ENCODE measurements at regions not wholly inside any gene's neighbourhood (a gene's known extent, or its start where the extent isn't known, plus 50 kb on each side); places are given as distances from the start of the nearest gene placed in this dataset.
"Not testable (repeated sequence)": the region's sequence is repeated elsewhere in the genome, so short reads cannot be mapped to it uniquely, and the experiment has no call there.

DNA sequence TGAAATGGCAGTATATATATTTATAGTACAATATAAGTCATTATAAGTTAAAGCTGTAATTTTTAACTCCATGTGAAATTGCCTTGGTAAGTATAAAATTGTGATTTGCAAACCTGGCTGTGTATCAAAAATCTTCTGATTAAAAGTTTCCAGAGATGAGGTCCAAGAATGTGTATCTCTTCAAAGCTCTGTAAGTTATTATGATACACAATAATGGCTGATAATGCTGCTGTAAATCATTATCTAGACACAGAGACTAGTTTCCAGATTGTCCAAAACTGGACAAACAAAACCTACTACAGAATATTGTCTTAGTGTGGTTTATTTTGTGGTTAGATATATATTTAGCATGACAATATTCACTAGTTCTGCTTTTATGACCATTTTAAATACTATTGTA, 514.8 kb downstream of the SLC6A15 start:
- H3K36me3 ChIP-seq (ENCODE audit: low read depth, missing control alignments), result no peaks in the 10 kb centered on the region
- no peak for DNase-seq
- H3K9me3 ChIP-seq, result no peaks in the 10 kb centered on the region
- no peaks in the 10 kb centered on the region for H3K27me3 ChIP-seq
- intact Hi-C loops (cut with DNase I; ENCODE audit: low total_unique reads), result no loop called here
- H3K4me1 ChIP-seq, result no peaks in the 10 kb centered on the region
- TF ChIP-seq CTCF (IDR thresholded peaks at IDR 0.05) (no peak), POLR2A (IDR thresholded peaks at IDR 0.05) (no peak)
- no peak overlapping the region for H3K27ac ChIP-seq
- no peak overlapping the region for H3K4me3 ChIP-seq

GRCh38 chr12:84397263-84397662, 515.3 kb downstream of the SLC6A15 start:
- H3K36me3 ChIP-seq (ENCODE audit: low read depth, missing control alignments), result no peaks in the 10 kb centered on the region
- no peak overlapping the region for H3K4me3 ChIP-seq
- H3K4me1 ChIP-seq, result no peaks in the 10 kb centered on the region
- H3K9me3 ChIP-seq, result no peaks in the 10 kb centered on the region
- intact Hi-C loops (cut with DNase I; ENCODE audit: low total_unique reads), result no loop called here
- no peaks in the 10 kb centered on the region for H3K27me3 ChIP-seq
- 90 to 91% methylated on average over 1 of the region's 1 CpG for WGBS, 2 donors
- TF ChIP-seq CTCF (IDR thresholded peaks at IDR 0.05) (no peak), POLR2A (IDR thresholded peaks at IDR 0.05) (no peak)
- DNase-seq, result no peak
- no peak overlapping the region for H3K27ac ChIP-seq

GRCh38 chr12:84391176-84391575, 521.4 kb downstream of the SLC6A15 start:
- H3K4me1 ChIP-seq; DNase-seq; H3K27me3 ChIP-seq; H3K36me3 ChIP-seq (ENCODE audit: low read depth, missing control alignments); H3K9me3 ChIP-seq; intact Hi-C loops (cut with DNase I; ENCODE audit: low total_unique reads); H3K4me3 ChIP-seq; H3K27ac ChIP-seq: not testable (repeated sequence)

- Histone ChIP-seq H3K27me3 (no peaks in the 10 kb centered on the region), H3K4me3 (no peak overlapping the region), H3K27ac (no peak overlapping the region), H3K9me3 (no peaks in the 10 kb centered on the region), H3K4me1 (no peaks in the 10 kb centered on the region), H3K36me3 (ENCODE audit: low read depth, missing control alignments) (no peaks in the 10 kb centered on the region)
- intact Hi-C loops (cut with DNase I; ENCODE audit: low total_unique reads), result no loop called here
- WGBS, 2 donors, result 93 to 100% methylated on average over 1 of the region's 1 CpG
- TF ChIP-seq POLR2A (IDR thresholded peaks at IDR 0.05), result no peak
- no peak for TF ChIP-seq CTCF (IDR thresholded peaks at IDR 0.05)
- DNase-seq, result no peak
Measured at GRCh38 chr12:84384384-84384783, 528.2 kb downstream of the SLC6A15 start.

GRCh38 chr12:84382486-84382885, 530.1 kb downstream of the SLC6A15 start:
- H3K27me3 ChIP-seq; H3K4me1 ChIP-seq; H3K4me3 ChIP-seq; H3K27ac ChIP-seq; intact Hi-C loops (cut with DNase I; ENCODE audit: low total_unique reads); H3K36me3 ChIP-seq (ENCODE audit: low read depth, missing control alignments); DNase-seq; H3K9me3 ChIP-seq: not testable (repeated sequence)
- WGBS, 2 donors, result 80 to 83% methylated on average over 1 of the region's 1 CpG

DNA sequence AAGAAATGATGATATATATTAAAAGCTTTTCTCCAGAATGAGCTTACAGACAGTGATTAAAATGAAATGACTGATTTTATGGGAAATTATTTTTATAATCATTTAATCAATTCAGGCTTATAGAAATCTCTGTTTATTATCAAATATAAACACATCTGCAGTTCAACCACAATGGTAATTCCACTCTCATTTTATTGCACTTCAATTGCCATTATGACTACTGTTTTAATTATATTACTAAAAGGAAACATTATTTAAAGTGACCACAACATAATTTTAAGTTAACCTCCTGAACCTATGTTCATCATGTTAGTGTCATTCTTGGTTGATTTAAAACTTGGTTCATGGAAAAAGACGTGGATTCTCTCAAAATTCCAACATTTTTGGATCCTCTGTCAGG, 536.3 kb downstream of the SLC6A15 start:
- DNase-seq, result no peak
- intact Hi-C loops (cut with DNase I; ENCODE audit: low total_unique reads), result no loop called here

More for the DNA sequence above, 536.3 kb downstream of the SLC6A15 start:
- Histone ChIP-seq H3K4me3 (no peak overlapping the region), H3K36me3 (ENCODE audit: low read depth, missing control alignments) (no peaks in the 10 kb centered on the region), H3K27ac (no peak overlapping the region), H3K27me3 (no peaks in the 10 kb centered on the region), H3K4me1 (no peaks in the 10 kb centered on the region), H3K9me3 (no peaks in the 10 kb centered on the region)
- 54 to 60% methylated on average over 1 of the region's 1 CpG for WGBS, 2 donors
- no peak for TF ChIP-seq CTCF (IDR thresholded peaks at IDR 0.05)
- no peak for TF ChIP-seq POLR2A (IDR thresholded peaks at IDR 0.05)
